NT2/D1 (cell line): ENCODE measurements at regions not wholly inside any gene's neighbourhood (a gene's known extent, or its start where the extent isn't known, plus 50 kb on each side); places are given as distances from the start of the nearest gene placed in this dataset.
"Not testable (repeated sequence)": the region's sequence is repeated elsewhere in the genome, so short reads cannot be mapped to it uniquely, and the experiment has no call there.

ENCODE experiments used
- YY1 ChIP-seq: IDR thresholded peaks from 2 replicates; pipeline ENCODE4 v1.6.1; 2011; ENCODE audit not compliant: insufficient read length, insufficient read depth
- ZNF274 ChIP-seq: IDR thresholded peaks from 2 replicates; pipeline ENCODE4 v1.6.1; 2011; ENCODE audit warnings: mild to moderate bottlenecking, low read depth, low read length

DNA sequence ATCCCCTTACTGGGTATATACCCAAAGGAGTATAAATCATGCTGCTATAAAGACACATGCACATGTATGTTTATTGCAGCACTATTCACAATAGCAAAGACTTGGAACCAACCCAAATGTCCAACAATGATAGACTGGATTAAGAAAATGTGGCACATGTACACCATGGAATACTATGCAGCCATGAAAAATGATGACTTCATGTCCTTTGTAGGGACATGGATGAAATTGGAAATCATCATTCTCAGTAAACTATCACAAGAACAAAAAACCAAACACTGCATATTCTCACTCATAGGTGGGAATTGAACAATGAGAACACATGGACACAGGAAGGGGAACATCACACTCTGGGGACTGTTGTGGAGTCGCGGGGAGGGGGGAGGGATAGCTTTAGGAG is 161.7 kb upstream of the PHACTR1 start:
- not testable (repeated sequence) for TF ChIP-seq YY1, ZNF274
